ENCODE measurements at regions not wholly inside any gene's neighbourhood (a gene's known extent, or its start where the extent isn't known, plus 50 kb on each side); places are given as distances from the start of the nearest gene placed in this dataset.
A peak's percentile ranks its signal among the peaks of the same experiment; 100 is the strongest.

DNA sequence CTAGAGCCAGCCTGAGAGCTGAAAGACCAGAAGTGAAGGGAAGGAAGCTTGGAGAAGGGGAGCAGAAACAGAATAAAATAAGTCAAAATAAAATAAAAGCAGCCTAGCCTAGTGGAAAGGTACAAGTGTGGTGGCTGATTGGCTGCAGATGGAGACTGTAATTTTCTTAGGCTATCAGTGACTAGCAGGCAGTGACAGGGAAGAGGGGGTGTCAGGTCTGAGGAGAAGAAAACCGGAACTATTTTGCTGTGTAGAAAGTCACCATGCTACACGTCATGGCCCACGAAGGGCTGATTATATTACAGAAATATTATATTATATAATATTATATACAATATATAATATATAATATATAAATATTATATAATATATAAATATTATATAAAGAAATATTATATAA, 98.1 kb upstream of the TAF11L2 start:
- no peak overlapping the region for H3K27ac ChIP-seq (ENCODE audit: low read length)
- peaks cover 4% of the 10 kb centered on the region; the same call in 1 of the 2 replicates for H3K4me1 ChIP-seq (ENCODE audit: control insufficient read depth, insufficient read depth, low read length)
- ATAC-seq (no peak), DNase-seq (ENCODE audit: low read depth, low spot score) (no peak)
- ChIA-PET POLR2A (no interaction called here), CTCF (no interaction called here)
- BruUV-seq (replicated peaks) = no TSS peak
- intact Hi-C loops (cut with micrococcal nuclease; ENCODE audit: unreplicated experiment) = no loop called here
- H3K4me3 ChIP-seq (ENCODE audit: low read depth in 2 of 2, low read length in 2 of 2) = no peak overlapping the region
- no peaks in the 10 kb centered on the region for H3K27me3 ChIP-seq (ENCODE audit: control insufficient read depth, insufficient read depth, low read length)
- H3K36me3 ChIP-seq (ENCODE audit: control insufficient read depth, insufficient read depth, low read length) = no peaks in the 10 kb centered on the region
- TF ChIP-seq, protein P1, sequence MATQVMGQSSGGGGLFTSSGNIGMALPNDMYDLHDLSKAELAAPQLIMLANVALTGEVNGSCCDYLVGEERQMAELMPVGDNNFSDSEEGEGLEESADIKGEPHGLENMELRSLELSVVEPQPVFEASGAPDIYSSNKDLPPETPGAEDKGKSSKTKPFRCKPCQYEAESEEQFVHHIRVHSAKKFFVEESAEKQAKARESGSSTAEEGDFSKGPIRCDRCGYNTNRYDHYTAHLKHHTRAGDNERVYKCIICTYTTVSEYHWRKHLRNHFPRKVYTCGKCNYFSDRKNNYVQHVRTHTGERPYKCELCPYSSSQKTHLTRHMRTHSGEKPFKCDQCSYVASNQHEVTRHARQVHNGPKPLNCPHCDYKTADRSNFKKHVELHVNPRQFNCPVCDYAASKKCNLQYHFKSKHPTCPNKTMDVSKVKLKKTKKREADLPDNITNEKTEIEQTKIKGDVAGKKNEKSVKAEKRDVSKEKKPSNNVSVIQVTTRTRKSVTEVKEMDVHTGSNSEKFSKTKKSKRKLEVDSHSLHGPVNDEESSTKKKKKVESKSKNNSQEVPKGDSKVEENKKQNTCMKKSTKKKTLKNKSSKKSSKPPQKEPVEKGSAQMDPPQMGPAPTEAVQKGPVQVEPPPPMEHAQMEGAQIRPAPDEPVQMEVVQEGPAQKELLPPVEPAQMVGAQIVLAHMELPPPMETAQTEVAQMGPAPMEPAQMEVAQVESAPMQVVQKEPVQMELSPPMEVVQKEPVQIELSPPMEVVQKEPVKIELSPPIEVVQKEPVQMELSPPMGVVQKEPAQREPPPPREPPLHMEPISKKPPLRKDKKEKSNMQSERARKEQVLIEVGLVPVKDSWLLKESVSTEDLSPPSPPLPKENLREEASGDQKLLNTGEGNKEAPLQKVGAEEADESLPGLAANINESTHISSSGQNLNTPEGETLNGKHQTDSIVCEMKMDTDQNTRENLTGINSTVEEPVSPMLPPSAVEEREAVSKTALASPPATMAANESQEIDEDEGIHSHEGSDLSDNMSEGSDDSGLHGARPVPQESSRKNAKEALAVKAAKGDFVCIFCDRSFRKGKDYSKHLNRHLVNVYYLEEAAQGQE (IDR thresholded peaks at IDR 0.05; ENCODE audit: insufficient read depth in 1 of 2, low read depth in 2 of 2, low read length in 1 of 2) = no peak
- TF ChIP-seq, protein P2, sequence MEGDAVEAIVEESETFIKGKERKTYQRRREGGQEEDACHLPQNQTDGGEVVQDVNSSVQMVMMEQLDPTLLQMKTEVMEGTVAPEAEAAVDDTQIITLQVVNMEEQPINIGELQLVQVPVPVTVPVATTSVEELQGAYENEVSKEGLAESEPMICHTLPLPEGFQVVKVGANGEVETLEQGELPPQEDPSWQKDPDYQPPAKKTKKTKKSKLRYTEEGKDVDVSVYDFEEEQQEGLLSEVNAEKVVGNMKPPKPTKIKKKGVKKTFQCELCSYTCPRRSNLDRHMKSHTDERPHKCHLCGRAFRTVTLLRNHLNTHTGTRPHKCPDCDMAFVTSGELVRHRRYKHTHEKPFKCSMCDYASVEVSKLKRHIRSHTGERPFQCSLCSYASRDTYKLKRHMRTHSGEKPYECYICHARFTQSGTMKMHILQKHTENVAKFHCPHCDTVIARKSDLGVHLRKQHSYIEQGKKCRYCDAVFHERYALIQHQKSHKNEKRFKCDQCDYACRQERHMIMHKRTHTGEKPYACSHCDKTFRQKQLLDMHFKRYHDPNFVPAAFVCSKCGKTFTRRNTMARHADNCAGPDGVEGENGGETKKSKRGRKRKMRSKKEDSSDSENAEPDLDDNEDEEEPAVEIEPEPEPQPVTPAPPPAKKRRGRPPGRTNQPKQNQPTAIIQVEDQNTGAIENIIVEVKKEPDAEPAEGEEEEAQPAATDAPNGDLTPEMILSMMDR (IDR thresholded peaks at IDR 0.05) = no peak
- no peak for TF ChIP-seq POLR2AphosphoS5 (IDR thresholded peaks at IDR 0.05; ENCODE audit: low read depth, low read length)
- no peak for TF ChIP-seq TCF7L2 (IDR thresholded peaks at IDR 0.05; ENCODE audit: low read depth, low read length)
- in situ Hi-C loops (cut with HindIII; ENCODE audit: low pct_unique_long_range_greater_than_20kb, low sequenced_read_pairs) = no loop called here
- no peaks in the 10 kb centered on the region for H3K9me3 ChIP-seq (ENCODE audit: control insufficient read depth, insufficient read depth, low read depth, low read length)

DNA sequence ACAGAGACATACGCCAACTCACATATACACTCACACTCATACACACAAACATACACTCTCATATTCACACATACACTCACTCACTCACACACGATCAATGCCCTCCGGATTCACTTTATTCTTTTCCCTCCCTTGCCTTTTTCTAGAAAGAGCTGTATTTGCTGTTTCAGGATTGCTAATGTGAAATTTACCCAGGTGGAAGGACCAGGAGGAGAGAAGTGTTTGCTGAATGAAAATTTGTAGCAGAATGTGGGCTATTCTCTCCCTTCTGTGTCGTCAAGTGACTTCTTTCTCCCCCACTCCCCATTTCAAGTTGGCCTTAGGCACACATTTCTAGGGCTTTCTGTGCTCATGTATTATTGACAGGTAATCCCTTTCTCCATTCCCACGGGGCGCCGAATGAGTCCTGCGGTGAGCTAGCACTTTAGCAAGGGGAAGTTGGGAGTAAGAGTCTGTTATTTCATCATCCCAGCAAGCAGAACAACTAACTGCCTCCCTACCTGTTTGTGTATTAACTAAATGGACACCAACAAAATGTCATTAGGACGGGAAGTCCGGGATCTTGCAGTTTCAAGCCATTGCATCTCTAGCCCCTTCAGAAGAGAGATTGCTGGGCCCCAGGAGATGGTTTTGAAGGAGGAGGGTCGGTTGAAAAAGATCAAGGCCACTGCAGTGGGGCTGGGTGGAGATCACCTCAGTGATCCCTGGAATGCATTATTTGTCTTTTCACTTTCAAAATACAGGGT, 97.1 kb upstream of the TAF11L2 start:
- ATAC-seq = no peak
- H3K9me3 ChIP-seq (ENCODE audit: control insufficient read depth, insufficient read depth, low read depth, low read length) = no peaks in the 10 kb centered on the region
- no TSS peak for BruUV-seq (replicated peaks)
- ChIA-PET POLR2A (interaction anchor here (0.6 kb wide), 1 partner anchor 473 kb away, joined by 3 read pairs; no protein-coding TSS in a partner anchor), CTCF (no interaction called here)
- in situ Hi-C loops (cut with HindIII; ENCODE audit: low pct_unique_long_range_greater_than_20kb, low sequenced_read_pairs) = no loop called here
- peaks cover 4% of the 10 kb centered on the region; the same call in 1 of the 2 replicates for H3K4me1 ChIP-seq (ENCODE audit: control insufficient read depth, insufficient read depth, low read length)
- intact Hi-C loops (cut with micrococcal nuclease; ENCODE audit: unreplicated experiment) = no loop called here
- TF ChIP-seq POLR2AphosphoS5 (IDR thresholded peaks at IDR 0.05; ENCODE audit: low read depth, low read length) = no peak
- TF ChIP-seq, protein P2 (IDR thresholded peaks at IDR 0.05) = no peak
- TF ChIP-seq, protein P1 (IDR thresholded peaks at IDR 0.05; ENCODE audit: insufficient read depth in 1 of 2, low read depth in 2 of 2, low read length in 1 of 2) = no peak
- no peak for TF ChIP-seq TCF7L2 (IDR thresholded peaks at IDR 0.05; ENCODE audit: low read depth, low read length)
- TF ChIP-seq SIN3A (IDR thresholded peaks at IDR 0.05; ENCODE audit: borderline replicate concordance, insufficient read depth, low read depth, low read length) = no peak
- no peak overlapping the region for H3K4me3 ChIP-seq (ENCODE audit: low read depth in 2 of 2, low read length in 2 of 2)
- H3K27ac ChIP-seq (ENCODE audit: low read length) = peak overlapping the region; percentile 8; the same call in 1 of the 2 replicates
- no peaks in the 10 kb centered on the region for H3K36me3 ChIP-seq (ENCODE audit: control insufficient read depth, insufficient read depth, low read length)
- no peak for DNase-seq (ENCODE audit: low read depth, low spot score)
- H3K27me3 ChIP-seq (ENCODE audit: control insufficient read depth, insufficient read depth, low read length) = no peaks in the 10 kb centered on the region

Measured in Panc1 (cell line).